NCI-H1436 treated with DMSO at 0.1 percent for 48 hours (cell line): ENCODE measurements at regions not wholly inside any gene's neighbourhood (a gene's known extent, or its start where the extent isn't known, plus 50 kb on each side); places are given as distances from the start of the nearest gene placed in this dataset.
"Not testable (repeated sequence)": the region's sequence is repeated elsewhere in the genome, so short reads cannot be mapped to it uniquely, and the experiment has no call there.

ENCODE experiments used
- DNase-seq: peaks from one replicate; lab custom pipeline; 2025; lab: John Stamatoyannopoulos, UW

DNA sequence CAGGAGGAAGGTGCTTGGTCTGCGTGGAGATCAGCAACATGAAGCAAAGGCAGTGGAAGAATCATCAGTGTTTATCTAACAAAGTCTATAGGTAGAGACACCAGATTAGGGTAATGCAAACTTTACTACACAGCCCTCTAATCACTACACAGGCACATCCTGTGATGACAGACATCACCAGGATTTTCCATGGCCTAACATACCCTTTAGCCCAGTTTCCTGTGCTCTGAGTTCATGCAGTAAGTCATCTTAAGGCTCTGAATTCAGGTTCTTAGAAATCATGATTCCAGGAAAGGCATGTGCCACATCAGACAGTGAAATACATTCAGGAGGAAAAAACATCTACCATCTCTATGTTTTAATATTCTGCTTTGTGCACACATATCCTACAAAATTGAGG is 708.5 kb upstream of the SLC8A1 start:
- no peak for DNase-seq

- no peak for DNase-seq
Measured at GRCh38 chr2:41167014-41167413, 715.1 kb upstream of the SLC8A1 start.

- no peak for DNase-seq
Measured at GRCh38 chr2:41169744-41170143, 717.9 kb upstream of the SLC8A1 start.

- DNase-seq = no peak
Measured at GRCh38 chr2:41170589-41170988, 718.7 kb upstream of the SLC8A1 start.

- no peak for DNase-seq
Measured at GRCh38 chr2:41180387-41180786, 728.5 kb upstream of the SLC8A1 start.

DNA sequence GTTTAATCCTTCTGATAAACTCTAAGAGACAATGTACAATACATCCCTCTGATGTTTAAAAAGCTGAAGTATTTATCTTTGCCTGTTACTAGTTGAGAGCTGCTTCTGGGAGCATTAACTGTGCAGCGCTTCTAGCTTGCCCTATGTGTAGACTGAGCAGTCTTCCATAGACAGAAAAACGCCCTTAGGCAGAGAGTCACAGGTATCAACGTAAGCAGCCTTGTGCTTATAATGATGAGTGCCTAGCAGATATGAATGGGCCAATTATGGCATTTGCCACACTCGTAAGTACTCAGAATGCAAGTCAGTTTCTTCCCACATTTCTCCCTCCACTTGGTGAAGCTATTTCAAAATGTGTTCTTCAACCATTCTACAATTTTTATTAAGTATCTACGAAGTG is 731.1 kb upstream of the SLC8A1 start:
- DNase-seq = peak; percentile 12

DNA sequence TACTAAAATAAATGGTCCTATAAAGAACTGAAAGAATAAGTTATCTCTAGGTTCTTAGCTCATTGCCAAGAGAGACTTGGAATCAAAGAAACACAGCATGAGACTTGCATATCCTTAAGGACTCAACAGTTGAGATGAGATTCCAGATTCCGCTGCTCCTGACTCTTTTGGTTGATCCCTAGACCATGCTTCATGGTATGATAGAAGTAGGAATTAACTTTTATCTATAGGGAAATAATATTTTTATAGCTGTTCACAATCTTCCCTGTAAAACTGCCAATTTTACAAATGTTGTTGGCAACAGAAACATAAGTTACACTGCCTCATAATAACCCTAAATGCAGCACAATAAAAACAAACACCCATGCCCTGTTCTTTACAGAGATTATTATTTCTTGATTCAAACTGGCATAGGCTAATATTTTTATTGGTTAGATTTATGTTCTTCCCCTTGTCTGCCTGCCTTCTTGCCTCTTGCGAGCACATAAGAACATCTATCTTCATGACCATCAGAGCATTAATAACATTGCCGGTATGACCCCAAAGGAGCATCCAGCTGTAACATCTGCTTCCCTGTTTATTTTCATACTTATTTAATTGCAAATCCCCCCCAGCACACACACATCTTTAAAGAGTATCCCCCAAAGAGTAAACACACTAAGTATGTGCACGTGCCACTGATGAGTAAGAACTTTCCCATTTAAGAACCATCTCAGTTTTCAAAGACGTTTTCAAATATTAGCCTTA is 735.7 kb upstream of the SLC8A1 start:
- DNase-seq = no peak

DNA sequence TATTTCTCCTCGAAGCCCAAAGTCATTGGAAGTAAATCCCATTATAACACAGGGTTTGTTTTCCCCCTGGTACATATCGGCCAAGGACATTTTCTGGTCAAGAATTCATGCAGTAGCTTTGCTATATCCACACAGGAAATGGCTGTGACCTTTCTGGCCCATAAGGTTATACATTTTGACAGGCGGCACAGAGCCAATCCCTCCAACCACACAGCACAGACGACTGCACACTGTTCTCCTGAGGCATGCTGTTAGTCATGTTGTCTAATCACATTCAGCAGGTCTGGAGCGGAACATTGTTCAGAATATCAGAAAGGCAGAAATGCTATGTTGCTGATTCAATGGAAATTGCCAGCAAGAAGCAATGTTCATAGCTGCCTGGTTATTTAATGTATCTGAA is 742.3 kb upstream of the SLC8A1 start:
- no peak for DNase-seq

DNA sequence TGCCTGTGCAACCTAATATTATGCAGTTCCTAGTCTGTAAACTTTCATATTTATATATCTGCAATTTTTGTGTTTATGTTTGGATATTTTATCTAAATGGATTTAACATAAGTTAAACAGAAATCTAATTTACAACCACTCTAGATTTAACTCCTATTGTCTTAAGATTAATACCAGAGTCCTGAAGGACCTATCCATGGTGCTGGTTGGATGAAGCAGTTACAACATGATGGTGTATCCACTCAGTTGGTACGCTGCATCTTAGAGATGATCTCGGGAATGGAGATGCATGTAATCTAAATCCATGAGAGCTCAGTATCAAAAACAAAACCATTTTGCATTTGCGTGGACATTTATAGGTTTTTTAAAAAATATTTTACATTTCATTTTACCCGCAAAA is 745.9 kb upstream of the SLC8A1 start:
- no peak for DNase-seq

GRCh38 chr2:41199334-41199733 is 747.4 kb upstream of the SLC8A1 start:
- no peak for DNase-seq

- DNase-seq = no peak
Measured at GRCh38 chr2:41204315-41204714, 752.4 kb upstream of the SLC8A1 start.

DNA sequence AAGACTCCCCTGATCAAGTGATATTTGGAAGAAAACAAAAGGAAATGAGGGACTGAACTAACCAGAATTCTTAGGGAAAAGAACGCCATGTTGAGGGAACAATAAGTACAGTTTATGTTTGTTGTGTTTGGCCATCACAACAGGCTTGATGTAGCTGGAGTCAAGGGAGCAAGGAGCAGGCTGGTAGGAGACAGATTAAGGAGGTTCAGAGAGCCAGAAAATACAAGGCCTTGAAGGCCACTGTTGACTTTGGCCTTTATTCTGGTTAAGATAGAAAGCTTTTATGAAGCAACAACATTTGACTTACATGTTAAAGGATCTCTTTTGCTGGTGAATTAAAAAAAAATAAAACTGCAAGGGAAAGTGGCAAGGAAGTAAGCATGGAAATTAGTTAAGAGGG is 754.1 kb upstream of the SLC8A1 start:
- no peak for DNase-seq

DNA sequence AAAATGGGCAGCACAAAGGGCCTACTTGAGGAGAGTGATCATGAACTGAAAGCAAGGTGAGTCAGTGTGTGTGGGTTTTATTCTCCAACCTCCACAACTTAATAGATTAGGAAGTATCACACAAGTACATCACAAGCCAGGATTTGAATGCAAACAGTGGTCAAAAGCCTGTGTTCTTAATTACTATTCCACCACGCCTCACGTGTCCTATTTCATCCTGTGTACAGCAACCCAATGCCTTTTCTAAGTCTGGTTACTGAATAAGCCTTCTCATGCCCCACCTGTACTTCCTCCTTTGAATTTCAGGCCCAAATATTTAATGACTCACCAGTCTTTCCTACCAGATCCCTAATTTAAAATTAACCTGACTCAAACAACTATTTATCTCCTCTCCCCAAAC is 755.7 kb upstream of the SLC8A1 start:
- DNase-seq = no peak

- DNase-seq = not testable (repeated sequence)
Measured at GRCh38 chr2:41210030-41210429, 758.1 kb upstream of the SLC8A1 start.

DNA sequence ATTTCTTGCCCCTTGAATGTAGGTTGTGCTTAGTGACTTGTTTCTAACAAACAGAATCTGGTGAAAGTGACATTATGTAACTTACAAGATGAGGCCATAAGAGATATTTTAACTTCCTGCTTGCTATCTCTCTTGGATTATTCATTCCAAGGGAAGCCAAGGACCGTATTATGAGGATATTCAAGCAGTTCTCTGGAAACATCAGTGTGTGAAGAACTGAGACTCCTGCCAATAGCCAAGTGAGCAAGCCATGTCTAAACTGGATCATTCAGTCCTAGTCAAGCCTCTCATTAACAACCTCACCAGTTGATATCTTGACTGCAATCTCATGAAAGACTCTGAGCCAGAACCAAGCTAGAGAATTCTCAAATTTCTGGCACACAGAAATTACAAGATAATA is 765.1 kb upstream of the SLC8A1 start:
- no peak for DNase-seq

- DNase-seq = no peak
Measured at GRCh38 chr2:41222593-41222992, 770.7 kb upstream of the SLC8A1 start.

DNA sequence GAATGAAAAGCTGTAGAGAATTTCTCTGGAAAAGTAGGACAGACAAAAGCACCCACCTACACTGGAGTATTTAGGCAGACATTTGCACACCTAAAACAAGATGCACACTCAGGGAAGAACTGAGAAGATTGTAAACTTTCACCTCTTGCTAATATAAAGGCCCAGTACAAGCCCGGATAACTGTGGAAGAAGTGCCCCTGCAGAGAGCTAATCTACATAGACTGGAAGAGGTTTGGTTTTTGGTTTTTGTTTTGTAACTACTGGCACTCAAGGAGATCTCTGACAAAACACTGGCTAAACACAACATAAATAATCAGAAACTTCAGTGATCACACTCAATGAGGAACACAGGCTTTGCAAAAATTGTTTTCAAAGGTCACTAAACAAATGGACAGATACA is 782.2 kb upstream of the SLC8A1 start:
- DNase-seq = no peak

DNA sequence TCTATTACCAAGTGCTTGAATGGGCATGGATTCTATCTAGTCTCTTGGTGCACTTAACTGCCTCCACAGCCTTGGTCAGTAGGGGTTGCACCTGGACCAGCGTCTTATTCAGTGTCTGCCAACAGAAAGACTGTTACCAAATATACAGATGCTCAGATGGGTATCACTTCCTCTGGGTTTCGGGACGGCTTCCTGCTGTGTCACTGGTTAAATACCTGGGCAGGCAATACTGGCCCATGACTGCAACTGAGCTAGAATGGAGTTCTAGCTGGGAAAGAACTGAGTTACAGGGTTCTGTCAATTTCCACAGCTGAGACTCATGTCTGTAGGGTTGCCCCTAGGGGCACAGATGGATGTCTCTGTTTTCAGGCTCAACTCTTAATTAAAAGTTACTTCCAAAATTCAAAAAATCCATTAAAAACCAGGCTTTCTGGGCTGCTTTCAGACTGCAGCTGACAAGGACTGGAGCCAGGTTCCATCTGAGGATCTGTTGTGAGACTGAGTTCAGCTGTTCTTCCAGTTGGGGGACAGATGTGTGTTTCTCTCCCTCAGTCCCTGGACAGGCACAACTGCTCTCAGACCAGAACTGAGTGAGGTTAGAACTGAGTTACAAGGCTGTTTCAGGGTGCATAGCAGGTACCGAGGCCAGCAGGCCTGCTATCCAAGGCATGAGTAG is 789.6 kb upstream of the SLC8A1 start:
- no peak for DNase-seq

DNA sequence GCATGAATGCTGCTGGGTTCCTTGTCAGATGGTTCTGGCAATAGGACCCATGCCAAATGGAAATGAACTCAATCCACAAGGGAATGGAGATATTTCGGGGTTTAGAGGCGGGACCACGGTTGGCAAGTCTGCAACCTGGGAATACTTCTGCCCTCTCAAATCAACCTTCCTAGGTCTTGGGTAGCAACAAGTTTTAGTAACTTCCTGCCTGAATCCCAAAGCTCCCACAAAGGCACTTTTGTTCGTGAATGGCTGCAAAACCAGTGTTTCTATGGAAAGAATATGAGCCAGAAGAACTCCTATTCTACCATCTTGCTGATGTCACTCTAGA is 790.1 kb upstream of the SLC8A1 start:
- no peak for DNase-seq

DNA sequence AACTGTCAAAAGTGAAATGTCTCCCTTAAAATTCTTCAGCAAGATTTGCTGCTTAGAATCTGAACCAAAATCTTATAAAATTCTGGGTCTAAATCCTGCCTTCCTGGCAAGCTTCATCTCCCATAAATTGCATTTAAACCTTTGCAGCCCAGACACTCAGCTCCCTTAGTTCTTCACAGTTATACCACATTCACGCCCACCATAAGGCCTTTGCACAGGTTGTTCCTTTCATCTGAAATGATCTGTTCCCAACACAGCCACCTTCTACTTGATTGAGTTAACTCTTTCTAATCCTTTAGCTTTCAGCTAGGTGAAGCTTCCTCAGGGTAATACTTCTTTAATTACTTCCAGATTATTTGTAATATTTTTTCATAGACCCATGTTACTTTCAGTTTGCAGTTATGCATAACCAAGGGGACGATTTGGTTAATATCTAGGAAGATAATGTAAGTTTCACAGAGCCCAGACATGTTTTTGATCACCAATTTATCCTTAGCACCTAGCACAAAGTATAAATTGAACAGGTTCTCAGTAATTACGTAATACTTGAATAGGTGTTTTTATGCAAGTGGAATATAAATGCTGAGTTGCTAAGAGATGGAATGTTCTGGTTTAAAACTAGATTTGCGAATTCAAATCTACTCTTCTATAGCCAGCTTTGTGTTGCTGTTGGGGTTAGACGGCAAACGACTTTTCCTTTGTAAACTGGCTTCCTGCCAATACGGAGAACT is 779.7 kb upstream of the PKDCC start:
- no peak for DNase-seq

DNA sequence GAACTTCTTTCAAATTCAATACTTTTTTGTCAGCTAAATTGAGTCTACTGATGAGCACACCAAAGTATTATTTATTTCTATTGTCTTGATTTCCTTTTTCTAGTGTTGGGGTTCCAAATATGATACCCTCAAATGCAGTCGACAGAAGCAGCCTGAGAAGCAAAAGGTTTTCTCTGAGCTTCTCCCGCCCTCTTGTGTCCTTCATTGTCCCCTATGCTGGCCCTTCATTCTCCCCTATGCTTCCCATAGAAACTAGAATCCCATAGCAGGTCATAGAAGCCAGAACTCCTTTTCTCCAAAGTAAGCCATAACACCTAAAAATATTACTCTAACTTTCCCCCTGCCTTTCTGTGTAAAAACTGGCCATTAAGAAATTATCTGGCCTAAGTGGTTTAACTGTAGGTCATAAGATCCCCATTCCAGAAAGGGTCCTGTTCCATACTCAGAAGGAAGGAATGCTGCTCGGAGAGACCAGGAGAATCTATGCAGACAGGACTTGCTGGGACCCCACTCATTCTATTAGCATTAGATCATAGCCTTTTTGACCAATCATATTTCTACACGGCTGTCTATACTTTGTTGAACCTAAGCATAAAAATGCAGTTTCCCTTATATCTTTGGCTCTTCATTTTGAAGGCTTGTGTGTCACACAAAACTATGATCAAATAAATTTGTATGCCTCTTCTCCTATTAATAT is 764.6 kb upstream of the PKDCC start:
- DNase-seq = no peak

- DNase-seq = no peak
Measured at GRCh38 chr2:41293491-41293890, 754.3 kb upstream of the PKDCC start.

- no peak for DNase-seq
Measured at GRCh38 chr2:41294331-41294730, 753.5 kb upstream of the PKDCC start.
